Muscle of arm (tissue), 1 donor: ENCODE measurements at regions not wholly inside any gene's neighbourhood (a gene's known extent, or its start where the extent isn't known, plus 50 kb on each side); places are given as distances from the start of the nearest gene placed in this dataset.
A peak's percentile ranks its signal among the peaks of the same experiment; 100 is the strongest.
"Not testable (repeated sequence)": the region's sequence is repeated elsewhere in the genome, so short reads cannot be mapped to it uniquely, and the experiment has no call there.

Source experiments
- DNase-seq: peaks from one replicate; pipeline ENCODE4 v3.0.0-alpha.2; 2013

GRCh38 chr1:219058891-219059820 is 114.5 kb upstream of the LYPLAL1 start:
- DNase-seq: no peak

- no peak for DNase-seq
Measured at GRCh38 chr1:219060798-219061197, 112.9 kb upstream of the LYPLAL1 start.

GRCh38 chr1:219062161-219062560 is 111.5 kb upstream of the LYPLAL1 start:
- no peak for DNase-seq

GRCh38 chr1:219066098-219066497 is 107.6 kb upstream of the LYPLAL1 start:
- no peak for DNase-seq

GRCh38 chr1:219066631-219067349 is 106.9 kb upstream of the LYPLAL1 start:
- DNase-seq: peak; percentile 59

GRCh38 chr1:219067350-219067712 is 106.3 kb upstream of the LYPLAL1 start:
- DNase-seq: no peak

- DNase-seq: not testable (repeated sequence)
Measured at GRCh38 chr1:219070395-219070794, 103.3 kb upstream of the LYPLAL1 start.

- no peak for DNase-seq
Measured at GRCh38 chr1:219071209-219071608, 102.5 kb upstream of the LYPLAL1 start.

GRCh38 chr1:219072329-219072728 is 101.3 kb upstream of the LYPLAL1 start:
- no peak for DNase-seq

GRCh38 chr1:219074084-219074728 is 99.5 kb upstream of the LYPLAL1 start:
- DNase-seq: no peak

- DNase-seq: peak; percentile 73
Measured at GRCh38 chr1:219075121-219075879, 98.4 kb upstream of the LYPLAL1 start.

GRCh38 chr1:219076326-219076937 is 97.2 kb upstream of the LYPLAL1 start:
- DNase-seq: no peak

GRCh38 chr1:219077767-219078166 is 95.9 kb upstream of the LYPLAL1 start:
- DNase-seq: not testable (repeated sequence)

GRCh38 chr1:219081943-219082925 is 91.4 kb upstream of the LYPLAL1 start:
- DNase-seq: no peak

- no peak for DNase-seq
Measured at GRCh38 chr1:219083631-219084030, 90.0 kb upstream of the LYPLAL1 start.

- no peak for DNase-seq
Measured at GRCh38 chr1:219085082-219085481, 88.6 kb upstream of the LYPLAL1 start.

GRCh38 chr1:219085988-219086387 is 87.7 kb upstream of the LYPLAL1 start:
- DNase-seq: no peak

- no peak for DNase-seq
Measured at GRCh38 chr1:219086956-219087469, 86.7 kb upstream of the LYPLAL1 start.

- DNase-seq: no peak
Measured at GRCh38 chr1:219088778-219089557, 84.7 kb upstream of the LYPLAL1 start.
